B cell (primary cell): ENCODE measurements at regions not wholly inside any gene's neighbourhood (a gene's known extent, or its start where the extent isn't known, plus 50 kb on each side); places are given as distances from the start of the nearest gene placed in this dataset.

Experiments
- ATAC-seq: fragments of 200-7000 bp; cut with Tn5 transposase; one replicate; pipeline ENCODE4 v1.10.0; 2021; ENCODE audit warnings: low read depth, mild to moderate bottlenecking, moderate number of reproducible peaks, moderate library complexity
- CTCF ChIA-PET: fragments of 350-600 bp; sonication (Branson Sonifier 250); formaldehyde crosslinking; loops from one replicate; lab custom pipeline; 2021; ENCODE audit warnings: antibody characterized with exemption, inconsistent platforms; lab: Charles Lee
- POLR2A ChIA-PET: fragments of 350-600 bp; sonication (Branson Sonifier 250); formaldehyde crosslinking; loops from one replicate; lab custom pipeline; 2021; ENCODE audit warnings: antibody characterized with exemption; lab: Charles Lee
- DNase-seq: peaks from one replicate; pipeline ENCODE4 v3.0.0; 2013
- H2AFZ ChIP-seq: 2 replicates; pipeline ENCODE4 v1.6.1; 2012; ENCODE audit warnings: mild to moderate bottlenecking, low read depth, low read length; ENCODE audit not compliant: insufficient read depth, poor library complexity, severe bottlenecking
- H3K27ac ChIP-seq, 2 donors: 1 replicate in 1 of 2; 2 replicates in 1 of 2; pipeline ENCODE4 v1.5.1; 2012 to 2013; ENCODE audit warnings: low read length in 2 of 2, mild to moderate bottlenecking in 2 of 2, moderate library complexity in 1 of 2
- H3K27me3 ChIP-seq, 4 experiments: fragments of 200-600 bp in 1 of 4; sonication (generic) in 1 of 4; replicated peaks in 1 of 4; 1 replicate in 2 of 4; 2 replicates in 2 of 4; pipeline versions ENCODE4 v1.6.1 to v1.7.0; 2013 to 2016; ENCODE audit warnings: low read length in 3 of 4, mild to moderate bottlenecking in 2 of 4, mixed read lengths in 1 of 4, moderate library complexity in 1 of 4; ENCODE audit not compliant: insufficient read depth in 4 of 4, control insufficient read depth in 3 of 4; ENCODE audit errors: control extremely low read depth in 1 of 4
- H3K36me3 ChIP-seq, 2 experiments: replicated peaks in 1 of 2; 1 replicate in 1 of 2; 2 replicates in 1 of 2; pipeline versions ENCODE4 v1.6.1 to v1.7.1; 2013; ENCODE audit warnings: low read length in 1 of 2; ENCODE audit not compliant: insufficient read depth in 2 of 2, control insufficient read depth in 1 of 2; ENCODE audit errors: control extremely low read depth in 1 of 2, extremely low read depth in 1 of 2
- H3K4me1 ChIP-seq, 2 donors: fragments of 200-600 bp in 1 of 2; sonication (generic) in 1 of 2; 1 replicate in 1 of 2; 2 replicates in 1 of 2; pipeline versions ENCODE4 v1.5.1 to v1.6.1; 2013 to 2017; ENCODE audit warnings: low read length in 2 of 2; ENCODE audit not compliant: control insufficient read depth in 2 of 2, insufficient read depth in 2 of 2
- H3K4me2 ChIP-seq: replicated peaks from 2 replicates; pipeline ENCODE3; 2012; ENCODE audit warnings: mild to moderate bottlenecking, low read depth, low read length; ENCODE audit not compliant: poor library complexity, severe bottlenecking
- H3K4me3 ChIP-seq, 5 experiments: fragments of 200-600 bp in 1 of 5; sonication (generic) in 1 of 5; 1 replicate in 3 of 5; 2 replicates in 2 of 5; pipeline versions ENCODE4 v1.5.1 to v1.7.0; 2011 to 2016; ENCODE audit warnings: low read length in 4 of 5, mild to moderate bottlenecking in 4 of 5, low read depth in 2 of 5, control low read depth in 1 of 5, moderate library complexity in 1 of 5; ENCODE audit not compliant: insufficient read depth in 1 of 5; ENCODE audit errors: control extremely low read depth in 1 of 5, extremely low read depth in 1 of 5
- H3K79me2 ChIP-seq: fragments of 200-600 bp; sonication (generic); one replicate; pipeline ENCODE4 v1.6.0; 2016; ENCODE audit warnings: low read length; ENCODE audit not compliant: control insufficient read depth, insufficient read depth
- H3K9ac ChIP-seq: fragments of 200-600 bp; sonication (generic); 2 replicates; pipeline ENCODE4 v1.6.1; 2017; ENCODE audit warnings: mild to moderate bottlenecking, low read length, moderate library complexity
- H3K9me3 ChIP-seq, 3 donors: one replicate each; pipeline versions ENCODE4 v1.6.1 to v1.7.1; 2013; ENCODE audit warnings: low read length in 2 of 3; ENCODE audit not compliant: control insufficient read depth in 2 of 3, insufficient read depth in 1 of 3; ENCODE audit errors: control extremely low read depth in 1 of 3
- H4K20me1 ChIP-seq: 2 replicates; pipeline ENCODE4 v1.6.0; 2012; ENCODE audit warnings: mild to moderate bottlenecking, low read length; ENCODE audit not compliant: insufficient read depth, control insufficient read depth, poor library complexity, severe bottlenecking
- H3K27ac Mint-ChIP-seq: one replicate; pipeline ENCODE4 v1.8.0; 2021; ENCODE audit warnings: mixed read lengths
- H3K27me3 Mint-ChIP-seq: one replicate; pipeline ENCODE4 v1.8.0; 2021; ENCODE audit warnings: mixed read lengths
- H3K4me1 Mint-ChIP-seq: one replicate; pipeline ENCODE4 v1.8.0; 2021; ENCODE audit warnings: mixed read lengths
- H3K4me3 Mint-ChIP-seq: one replicate; pipeline ENCODE4 v1.8.0; 2021; ENCODE audit warnings: mixed read lengths
- H3K9me3 Mint-ChIP-seq: one replicate; pipeline ENCODE4 v1.8.0; 2022; ENCODE audit warnings: mixed read lengths; ENCODE audit not compliant: insufficient read depth
- EZH2 ChIP-seq: IDR thresholded peaks from 2 replicates; pipeline ENCODE4 v1.6.1; 2012; ENCODE audit warnings: borderline replicate concordance, low read depth, mild to moderate bottlenecking, moderate library complexity, low read length; ENCODE audit not compliant: insufficient read depth, poor library complexity, severe bottlenecking
- WGBS: methylation state at CpG from one replicate; pipeline ENCODE4 v1.1.5; 2013; ENCODE audit warnings: missing lambda C conversion rate; ENCODE audit not compliant: insufficient coverage; 5-methylcytosine and 5-hydroxymethylcytosine counted together
- intact Hi-C: fragments of 100-400 bp; cut with micrococcal nuclease; formaldehyde crosslinking; loops from one replicate; pipeline ENCODE4 v1.10.0; 2022
- TF ChIP-seq, protein P1 (sequence below): fragments of 200-600 bp; IDR thresholded peaks from one replicate; pipeline ENCODE4 v1.8.0; 2022; ENCODE audit warnings: antibody characterized with exemption, mild to moderate bottlenecking

DNA sequence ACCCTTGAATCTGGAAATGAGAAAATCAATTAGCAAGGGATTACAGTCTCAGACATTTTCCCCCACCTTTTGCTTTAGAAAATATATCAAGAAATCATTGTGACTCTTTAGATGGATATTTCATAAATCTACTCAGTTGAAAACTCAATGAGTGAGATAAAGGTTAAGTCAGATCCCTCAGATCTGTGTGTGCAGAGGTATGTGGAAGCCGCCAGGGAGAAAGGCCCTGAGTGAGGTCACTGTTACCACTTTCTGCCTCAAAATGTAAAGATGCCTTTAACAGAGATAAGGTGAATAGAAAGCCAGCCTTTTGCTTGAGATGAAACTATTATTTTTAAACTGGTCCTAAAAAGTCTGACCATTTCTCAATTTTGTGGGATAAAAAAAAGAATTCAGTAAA, 225.6 kb upstream of the HES1 start:
- Histone ChIP-seq H3K9ac (no peak overlapping the region), H3K27ac (no peak overlapping the region), H3K4me1 (peaks cover 4 to 6% of the 10 kb centered on the region in 2 donors), H3K27me3 (no peaks in the 10 kb centered on the region), H3K36me3 (no peaks in the 10 kb centered on the region), H3K79me2 (no peaks in the 10 kb centered on the region), H4K20me1 (no peaks in the 10 kb centered on the region), H3K9me3 (peaks cover 0 to 10% (median 8%) of the 10 kb centered on the region in 3 donors), H2AFZ (no peak overlapping the region), H3K4me2 (no peak overlapping the region), H3K4me3 (no peak overlapping the region)
- WGBS = no CpG with 5 or more reads among the region's 1 CpG
- ChIA-PET POLR2A (no interaction called here), CTCF (no interaction called here)
- TF ChIP-seq, protein P1, sequence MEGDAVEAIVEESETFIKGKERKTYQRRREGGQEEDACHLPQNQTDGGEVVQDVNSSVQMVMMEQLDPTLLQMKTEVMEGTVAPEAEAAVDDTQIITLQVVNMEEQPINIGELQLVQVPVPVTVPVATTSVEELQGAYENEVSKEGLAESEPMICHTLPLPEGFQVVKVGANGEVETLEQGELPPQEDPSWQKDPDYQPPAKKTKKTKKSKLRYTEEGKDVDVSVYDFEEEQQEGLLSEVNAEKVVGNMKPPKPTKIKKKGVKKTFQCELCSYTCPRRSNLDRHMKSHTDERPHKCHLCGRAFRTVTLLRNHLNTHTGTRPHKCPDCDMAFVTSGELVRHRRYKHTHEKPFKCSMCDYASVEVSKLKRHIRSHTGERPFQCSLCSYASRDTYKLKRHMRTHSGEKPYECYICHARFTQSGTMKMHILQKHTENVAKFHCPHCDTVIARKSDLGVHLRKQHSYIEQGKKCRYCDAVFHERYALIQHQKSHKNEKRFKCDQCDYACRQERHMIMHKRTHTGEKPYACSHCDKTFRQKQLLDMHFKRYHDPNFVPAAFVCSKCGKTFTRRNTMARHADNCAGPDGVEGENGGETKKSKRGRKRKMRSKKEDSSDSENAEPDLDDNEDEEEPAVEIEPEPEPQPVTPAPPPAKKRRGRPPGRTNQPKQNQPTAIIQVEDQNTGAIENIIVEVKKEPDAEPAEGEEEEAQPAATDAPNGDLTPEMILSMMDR = no peak
- no peak for TF ChIP-seq EZH2
- H3K27me3 Mint-ChIP-seq = no peaks in the 10 kb centered on the region
- no peaks in the 10 kb centered on the region for H3K4me1 Mint-ChIP-seq
- ATAC-seq (no peak), DNase-seq (no peak)
- intact Hi-C loops = no loop called here
- no peak overlapping the region for H3K4me3 Mint-ChIP-seq
- H3K27ac Mint-ChIP-seq = no peak overlapping the region
- no peaks in the 10 kb centered on the region for H3K9me3 Mint-ChIP-seq

DNA sequence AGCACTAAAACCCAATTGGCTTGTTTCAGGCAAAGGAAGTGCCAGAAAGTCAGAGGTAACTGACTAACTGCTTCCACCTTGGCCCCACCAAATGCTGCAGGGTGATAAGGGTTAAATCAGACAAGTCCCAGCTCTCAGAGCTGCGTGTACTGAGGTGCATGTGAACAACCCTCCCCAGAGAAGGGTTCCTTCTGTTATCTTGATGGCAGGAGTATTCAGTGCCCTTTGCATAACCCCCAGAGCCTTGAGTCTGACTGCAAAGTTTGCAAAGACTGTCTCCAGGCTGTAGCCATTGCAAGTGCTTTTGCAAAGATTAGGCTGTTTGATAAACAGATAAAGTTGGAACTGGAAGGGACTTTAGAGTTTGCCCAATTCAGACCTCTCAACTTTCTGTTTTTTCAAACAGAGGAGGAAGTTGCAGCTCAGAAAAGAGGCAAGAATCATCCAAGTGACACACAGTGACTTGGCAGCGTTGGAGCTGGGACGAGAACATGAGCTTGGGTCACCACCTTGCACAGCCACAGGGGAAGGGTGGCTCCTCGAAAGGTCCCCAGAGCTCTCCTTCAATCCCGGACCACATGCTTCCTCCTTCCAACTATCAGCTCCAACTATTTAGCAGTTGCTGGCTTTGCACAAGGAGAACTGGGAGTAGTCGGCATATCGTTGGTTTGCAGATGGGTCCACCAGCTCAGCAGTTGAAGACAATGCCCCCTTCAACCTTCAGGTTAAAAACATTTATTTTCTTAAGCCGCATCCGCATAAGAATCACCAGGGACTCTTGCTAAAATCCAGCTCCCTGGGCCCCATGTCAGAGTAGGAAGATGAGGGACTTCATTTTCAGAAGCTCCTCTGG, 224.8 kb upstream of the HES1 start:
- H3K9me3 ChIP-seq = peaks cover 0 to 10% (median 8%) of the 10 kb centered on the region in 3 donors
- Mint-ChIP-seq H3K27ac (no peak overlapping the region), H3K27me3 (no peaks in the 10 kb centered on the region), H3K4me1 (no peaks in the 10 kb centered on the region), H3K4me3 (no peak overlapping the region), H3K9me3 (no peaks in the 10 kb centered on the region)
- no peak overlapping the region for H3K4me2 ChIP-seq
- no peaks in the 10 kb centered on the region for H3K79me2 ChIP-seq
- ChIA-PET POLR2A (no interaction called here), CTCF (interaction anchor here (0.5 to 0.6 kb wide), 2 partner anchors 18 to 117 kb away, joined by 3 to 4 read pairs; no protein-coding TSS in a partner anchor)
- no peak overlapping the region for H3K4me3 ChIP-seq
- no peak for TF ChIP-seq EZH2
- TF ChIP-seq, protein P1 = no peak
- DNase-seq (no peak), ATAC-seq (no peak)
- no peaks in the 10 kb centered on the region for H4K20me1 ChIP-seq
- H3K27ac ChIP-seq = no peak overlapping the region
- no peaks in the 10 kb centered on the region for H3K27me3 ChIP-seq
- WGBS = 71% methylated on average over 6 of the region's 9 CpGs
- no peak overlapping the region for H3K9ac ChIP-seq
- H3K36me3 ChIP-seq = no peaks in the 10 kb centered on the region
- intact Hi-C loops = no loop called here
- H2AFZ ChIP-seq = no peak overlapping the region
- peaks cover 4 to 6% of the 10 kb centered on the region in 2 donors for H3K4me1 ChIP-seq
